Upper lobe of left lung (tissue), 6 donors: ENCODE measurements at regions not wholly inside any gene's neighbourhood (a gene's known extent, or its start where the extent isn't known, plus 50 kb on each side); places are given as distances from the start of the nearest gene placed in this dataset.

Experiments used
- ATAC-seq, 2 donors: fragments of 200-7000 bp; cut with Tn5 transposase; one replicate each; pipeline ENCODE4 v1.9.1; 2022; ENCODE audit warnings: mild to moderate bottlenecking in 2 of 2, moderate library complexity in 2 of 2; ENCODE audit not compliant: low FRiP score in 2 of 2
- DNase-seq, 2 donors: peaks; one replicate each; pipeline ENCODE4 v3.0.0-alpha.2; 2019 to 2020
- H3K27ac ChIP-seq, 4 donors: fragments of 200-600 bp; sonication (generic); one replicate each; pipeline ENCODE4 v1.5.1; 2016 to 2019
- H3K27me3 ChIP-seq, 4 donors: fragments of 200-600 bp; sonication (generic); one replicate each; pipeline ENCODE4 v1.5.1; 2017 to 2019
- H3K36me3 ChIP-seq, 4 donors: fragments of 200-600 bp; sonication (generic); one replicate each; pipeline ENCODE4 v1.5.1; 2016 to 2019
- H3K4me1 ChIP-seq, 4 donors: fragments of 200-600 bp; sonication (generic); one replicate each; pipeline ENCODE4 v1.5.1; 2018 to 2019
- H3K4me3 ChIP-seq, 4 donors: fragments of 200-600 bp; sonication (generic); one replicate each; pipeline ENCODE4 v1.5.1; 2017 to 2019; ENCODE audit warnings: mild to moderate bottlenecking in 2 of 4, moderate library complexity in 1 of 4
- H3K9me3 ChIP-seq, 4 donors: fragments of 200-600 bp; sonication (generic); one replicate each; pipeline ENCODE4 v1.5.1; 2018 to 2019
- EP300 ChIP-seq, 4 donors: sonication (generic); formaldehyde crosslinking; IDR thresholded peaks; one replicate each; pipeline ENCODE4 v1.5.1; 2017; ENCODE audit warnings: antibody characterized with exemption in 4 of 4, control low read depth in 2 of 4
- POLR2A ChIP-seq, 4 donors: fragments of 450-650 bp; IDR thresholded peaks; one replicate each; pipeline ENCODE4 v1.5.1; 2016 to 2017; ENCODE audit warnings: antibody characterized with exemption in 4 of 4, mild to moderate bottlenecking in 2 of 4
- POLR2AphosphoS5 ChIP-seq, 2 donors: sonication (generic); formaldehyde crosslinking; IDR thresholded peaks; one replicate each; pipeline ENCODE4 v1.5.1; 2017; ENCODE audit warnings: antibody characterized with exemption in 2 of 2
- WGBS, 2 donors: methylation state at CpG; one replicate each; pipeline ENCODE4 v1.1.5; 2017 to 2018; 5-methylcytosine and 5-hydroxymethylcytosine counted together
- TF ChIP-seq, protein P1 (sequence below), 6 experiments: fragments of 450-650 bp in 4 of 6; fragments of 200-600 bp in 2 of 6; sonication (generic) in 2 of 6; IDR thresholded peaks; one replicate each; pipeline ENCODE4 v1.5.1; 2016 to 2019; ENCODE audit warnings: antibody characterized with exemption in 6 of 6
- donor health status: DM: no; HTN: no; CAD: no; lungs with moderate emphysema.
- donor health status: DM: no; HTN: yes; CAD: no; lungs with severe emphysema.

DNA sequence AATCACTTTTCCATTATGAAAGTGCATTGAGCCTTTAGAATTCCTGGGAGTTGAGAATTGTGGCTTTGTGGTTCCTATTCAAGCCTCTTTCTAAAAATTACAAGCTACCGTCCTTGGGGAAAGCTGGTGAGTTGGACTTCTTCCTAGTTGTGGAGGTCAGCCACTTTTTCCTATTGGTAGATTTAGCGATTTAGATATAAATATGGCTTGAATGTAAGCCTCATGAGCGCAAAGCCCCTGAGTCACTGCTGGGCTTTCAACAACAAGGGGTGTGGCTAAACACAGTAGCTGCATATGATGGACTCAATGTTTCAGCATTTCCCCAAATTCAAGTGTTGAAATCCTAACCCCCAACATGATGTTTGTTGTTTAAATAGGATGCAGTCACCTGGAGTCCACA lies 150.0 kb upstream of the IGFBP3 start:
- no peak for ATAC-seq
- Histone ChIP-seq H3K9me3 (no peaks in the 10 kb centered on the region), H3K4me1 (no peaks in the 10 kb centered on the region), H3K36me3 (no peaks in the 10 kb centered on the region), H3K27ac (no peak overlapping the region), H3K4me3 (no peak overlapping the region), H3K27me3 (no peaks in the 10 kb centered on the region)
- 67 to 88% methylated on average over 3 of the region's 3 CpGs for WGBS, 2 donors
- no peak for DNase-seq
- TF ChIP-seq, protein P1, sequence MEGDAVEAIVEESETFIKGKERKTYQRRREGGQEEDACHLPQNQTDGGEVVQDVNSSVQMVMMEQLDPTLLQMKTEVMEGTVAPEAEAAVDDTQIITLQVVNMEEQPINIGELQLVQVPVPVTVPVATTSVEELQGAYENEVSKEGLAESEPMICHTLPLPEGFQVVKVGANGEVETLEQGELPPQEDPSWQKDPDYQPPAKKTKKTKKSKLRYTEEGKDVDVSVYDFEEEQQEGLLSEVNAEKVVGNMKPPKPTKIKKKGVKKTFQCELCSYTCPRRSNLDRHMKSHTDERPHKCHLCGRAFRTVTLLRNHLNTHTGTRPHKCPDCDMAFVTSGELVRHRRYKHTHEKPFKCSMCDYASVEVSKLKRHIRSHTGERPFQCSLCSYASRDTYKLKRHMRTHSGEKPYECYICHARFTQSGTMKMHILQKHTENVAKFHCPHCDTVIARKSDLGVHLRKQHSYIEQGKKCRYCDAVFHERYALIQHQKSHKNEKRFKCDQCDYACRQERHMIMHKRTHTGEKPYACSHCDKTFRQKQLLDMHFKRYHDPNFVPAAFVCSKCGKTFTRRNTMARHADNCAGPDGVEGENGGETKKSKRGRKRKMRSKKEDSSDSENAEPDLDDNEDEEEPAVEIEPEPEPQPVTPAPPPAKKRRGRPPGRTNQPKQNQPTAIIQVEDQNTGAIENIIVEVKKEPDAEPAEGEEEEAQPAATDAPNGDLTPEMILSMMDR (IDR thresholded peaks at IDR 0.05): no peak
- TF ChIP-seq EP300 (IDR thresholded peaks at IDR 0.05) (no peak), POLR2AphosphoS5 (IDR thresholded peaks at IDR 0.05) (no peak), POLR2A (IDR thresholded peaks at IDR 0.05) (no peak)

- WGBS, 2 donors: 83 to 91% methylated on average over 2 of the region's 2 CpGs
- Histone ChIP-seq H3K27ac (no peak overlapping the region), H3K36me3 (no peaks in the 10 kb centered on the region), H3K4me3 (no peak overlapping the region), H3K9me3 (no peaks in the 10 kb centered on the region), H3K27me3 (no peaks in the 10 kb centered on the region), H3K4me1 (no peaks in the 10 kb centered on the region)
- TF ChIP-seq POLR2A (IDR thresholded peaks at IDR 0.05): no peak
- TF ChIP-seq, protein P1 (IDR thresholded peaks at IDR 0.05): no peak
- TF ChIP-seq POLR2AphosphoS5 (IDR thresholded peaks at IDR 0.05): no peak
- TF ChIP-seq EP300 (IDR thresholded peaks at IDR 0.05): no peak
- DNase-seq: no peak
- no peak for ATAC-seq
These were observed 147.1 kb upstream of the IGFBP3 start for GRCh38 chr7:46068159-46068558.

DNA sequence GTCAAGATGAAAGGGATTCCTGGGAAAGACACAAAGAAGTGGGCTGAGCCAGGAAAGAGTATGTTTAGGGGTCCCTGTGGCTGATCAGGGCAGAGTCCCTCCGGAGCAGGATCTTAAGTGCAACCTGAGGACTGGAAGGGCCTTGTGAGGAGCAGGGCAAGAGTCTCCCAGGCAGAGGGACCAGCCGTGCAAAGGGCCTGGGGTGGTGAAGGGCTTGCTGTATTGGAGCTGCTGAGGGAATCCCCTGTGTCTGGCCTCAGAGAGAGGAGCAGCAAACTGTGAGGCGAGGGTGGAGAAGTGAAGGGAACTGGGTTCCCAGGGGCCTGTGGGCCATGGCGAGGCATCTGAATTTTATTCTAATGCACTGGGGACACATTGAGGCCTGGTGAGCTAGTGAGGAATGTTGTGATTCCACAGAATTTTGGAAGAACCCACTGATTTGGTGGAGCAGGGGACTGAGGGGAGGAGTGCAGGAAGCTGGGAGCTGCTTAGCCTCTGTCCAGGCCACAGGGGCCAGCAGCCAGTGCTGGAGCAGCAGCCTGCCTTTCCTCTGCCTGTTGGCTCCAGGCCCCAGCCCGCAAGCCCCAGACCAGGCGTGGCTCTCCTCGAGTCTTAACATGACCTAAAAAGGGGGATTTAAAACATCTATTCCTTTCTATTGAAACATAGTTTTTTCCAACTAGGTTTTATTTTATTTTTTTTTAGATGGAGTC lies 138.4 kb upstream of the IGFBP3 start:
- Histone ChIP-seq H3K4me1 (no peaks in the 10 kb centered on the region), H3K9me3 (no peaks in the 10 kb centered on the region), H3K36me3 (no peaks in the 10 kb centered on the region), H3K4me3 (no peak overlapping the region), H3K27ac (no peak overlapping the region), H3K27me3 (no peaks in the 10 kb centered on the region)
- 78 to 86% methylated on average over 7 of the region's 7 CpGs for whole genome bisulfite sequencing, 2 donors
- DNase-seq (peak in 1 of 2 donors; percentile 50), ATAC-seq (peak; percentile 43 to 94)
- TF ChIP-seq EP300 (IDR thresholded peaks at IDR 0.05) (no peak), POLR2A (IDR thresholded peaks at IDR 0.05) (no peak), POLR2AphosphoS5 (IDR thresholded peaks at IDR 0.05) (no peak)
- TF ChIP-seq, protein P1 (IDR thresholded peaks at IDR 0.05): no peak

DNA sequence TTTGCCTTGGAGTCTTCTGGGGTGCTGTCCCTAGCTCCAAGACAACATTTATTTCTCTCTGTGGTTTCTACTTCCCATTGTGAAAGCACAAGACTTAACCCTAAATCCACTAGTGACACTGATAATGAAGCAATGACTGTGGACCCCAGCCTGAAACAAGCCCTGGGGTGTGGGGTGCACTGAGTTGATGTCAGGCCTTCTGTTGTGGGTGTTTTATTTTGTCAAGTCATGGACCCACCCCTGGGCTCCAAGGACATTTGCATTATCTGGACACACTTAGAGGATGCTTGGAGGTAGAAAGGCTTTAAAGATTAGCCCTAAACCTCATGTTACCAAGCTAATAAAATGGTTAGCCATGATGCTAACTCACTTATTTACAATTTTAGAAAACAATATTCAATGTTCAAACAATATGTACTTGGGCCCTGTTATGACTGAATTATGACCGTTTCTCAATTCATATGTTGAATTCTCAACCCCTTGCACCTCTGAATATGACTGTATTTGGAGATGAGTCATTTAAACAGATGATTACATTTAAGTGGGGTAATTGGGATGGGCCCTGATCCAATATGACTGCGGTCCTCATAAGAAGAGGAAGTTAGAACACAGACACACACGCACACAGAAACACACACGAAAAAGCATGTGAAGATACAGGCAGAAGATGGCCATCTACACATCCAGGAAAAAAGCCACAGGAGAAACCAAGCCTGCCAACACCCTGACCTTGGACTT lies 137.2 kb upstream of the IGFBP3 start:
- WGBS, 2 donors: 89 to 93% methylated on average over 4 of the region's 4 CpGs
- no peak for TF ChIP-seq POLR2A (IDR thresholded peaks at IDR 0.05)
- TF ChIP-seq POLR2AphosphoS5 (IDR thresholded peaks at IDR 0.05): no peak
- TF ChIP-seq, protein P1 (IDR thresholded peaks at IDR 0.05): no peak
- no peak for TF ChIP-seq EP300 (IDR thresholded peaks at IDR 0.05)
- Histone ChIP-seq H3K4me3 (no peak overlapping the region), H3K27me3 (no peaks in the 10 kb centered on the region), H3K4me1 (no peaks in the 10 kb centered on the region), H3K36me3 (no peaks in the 10 kb centered on the region), H3K9me3 (no peaks in the 10 kb centered on the region), H3K27ac (no peak overlapping the region)
- DNase-seq (no peak), ATAC-seq (no peak)
